Stimulated activated CD8-positive, alpha-beta memory T cell treated with anti-CD3 and anti-CD28 coated beads, Interleukin-15, amount 100 ng/mL, for 24 hours (primary cell): ENCODE measurements at regions not wholly inside any gene's neighbourhood (a gene's known extent, or its start where the extent isn't known, plus 50 kb on each side); places are given as distances from the start of the nearest gene placed in this dataset.

Source experiments
- DNase-seq: peaks from one replicate; pipeline ENCODE4 v3.0.0-alpha.2; 2020; ENCODE audit warnings: low read depth

DNA sequence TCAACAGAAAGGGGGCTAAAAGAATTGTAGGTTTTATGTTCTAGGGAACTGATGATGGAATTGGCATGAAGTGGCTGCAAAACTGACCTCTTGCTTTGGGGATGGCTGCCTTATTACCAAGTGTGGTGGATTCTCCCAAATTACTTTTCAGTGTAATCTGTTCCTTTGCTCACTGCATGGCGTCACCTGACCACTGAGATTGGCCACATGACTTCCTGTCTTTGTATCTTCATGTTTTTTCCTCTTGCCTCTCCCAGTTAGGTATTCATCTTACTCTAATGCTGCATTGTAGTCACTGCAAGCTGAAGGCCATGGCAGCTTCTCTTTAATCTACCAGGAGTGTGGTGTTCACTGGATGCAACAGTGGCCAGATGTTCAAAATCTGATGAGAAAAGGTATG is 257.7 kb upstream of the TNP1 start:
- no peak for DNase-seq

DNA sequence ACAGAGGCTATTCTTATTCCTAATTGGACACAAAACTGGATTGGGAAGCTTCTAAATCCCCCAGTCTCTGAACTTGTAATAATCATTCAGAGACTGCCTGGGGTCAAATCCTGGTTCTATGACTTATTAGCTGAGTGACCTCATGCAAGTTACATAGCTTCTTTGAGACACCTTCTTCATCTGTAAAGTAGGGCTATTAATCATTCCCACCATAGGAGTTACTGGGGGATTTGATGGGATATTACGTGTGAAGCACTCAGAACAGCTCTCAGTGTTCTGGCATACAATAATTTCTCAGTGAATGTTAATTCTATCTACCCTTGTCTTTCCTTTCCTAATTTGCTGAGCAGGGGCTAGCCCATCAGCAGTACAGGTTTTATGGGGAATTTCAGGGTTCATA is 256.7 kb upstream of the TNP1 start:
- no peak for DNase-seq

DNA sequence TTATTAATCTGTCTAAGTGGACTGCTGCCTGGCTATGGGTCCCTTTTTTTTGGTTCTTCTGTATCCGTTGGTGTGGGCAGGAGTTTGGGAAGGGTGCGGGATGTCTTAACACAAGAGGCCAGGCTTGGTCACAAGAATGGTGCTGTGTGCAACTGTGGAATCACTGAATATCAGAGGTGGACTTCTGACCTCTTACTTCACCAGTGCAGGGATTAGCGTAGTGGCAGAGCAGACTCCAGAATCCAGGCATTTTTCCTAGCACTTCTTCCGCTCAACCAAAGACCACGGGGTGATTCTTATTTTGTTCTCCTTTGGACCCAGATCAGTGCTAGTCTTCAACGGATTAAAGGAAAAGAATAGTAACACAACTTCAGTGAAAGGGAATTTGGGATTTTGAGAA is 254.3 kb upstream of the TNP1 start:
- no peak for DNase-seq

DNA sequence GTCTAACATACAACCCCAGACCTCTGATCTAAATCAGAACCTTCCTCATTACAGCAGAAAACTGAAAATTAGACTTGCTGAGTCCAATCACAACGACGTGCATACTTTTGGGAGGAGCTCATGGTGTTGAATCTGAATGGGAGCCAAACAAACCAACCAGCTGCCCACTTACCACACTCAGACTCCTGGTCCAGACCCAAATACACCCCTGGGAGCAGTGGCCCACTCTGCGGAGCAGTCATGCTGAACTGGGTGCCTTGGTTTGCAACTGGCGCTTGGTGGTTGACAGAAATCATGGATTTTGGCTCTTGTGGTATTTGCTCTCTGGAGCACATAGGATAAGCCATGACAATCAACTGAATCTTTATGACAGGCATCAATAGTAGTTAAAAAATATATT is 253.6 kb upstream of the TNP1 start:
- no peak for DNase-seq

DNA sequence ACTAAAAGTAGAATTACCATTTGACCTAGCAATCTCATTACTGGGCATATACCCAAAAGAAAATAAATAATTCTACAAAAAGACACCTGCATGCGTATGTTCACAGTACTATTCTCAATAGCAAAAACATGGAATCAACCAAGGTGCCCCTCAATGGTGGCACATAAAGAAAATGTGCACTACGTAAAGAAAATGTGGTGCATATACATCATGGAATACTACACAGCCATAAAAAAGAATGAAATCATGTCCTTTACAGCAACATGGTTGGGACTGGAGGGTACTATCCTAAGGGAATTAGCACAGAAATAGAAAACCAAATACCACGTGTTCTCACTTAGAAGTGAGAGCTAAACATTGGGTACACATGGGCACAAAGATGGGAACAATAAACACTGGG is 250.7 kb upstream of the TNP1 start:
- no peak for DNase-seq

DNA sequence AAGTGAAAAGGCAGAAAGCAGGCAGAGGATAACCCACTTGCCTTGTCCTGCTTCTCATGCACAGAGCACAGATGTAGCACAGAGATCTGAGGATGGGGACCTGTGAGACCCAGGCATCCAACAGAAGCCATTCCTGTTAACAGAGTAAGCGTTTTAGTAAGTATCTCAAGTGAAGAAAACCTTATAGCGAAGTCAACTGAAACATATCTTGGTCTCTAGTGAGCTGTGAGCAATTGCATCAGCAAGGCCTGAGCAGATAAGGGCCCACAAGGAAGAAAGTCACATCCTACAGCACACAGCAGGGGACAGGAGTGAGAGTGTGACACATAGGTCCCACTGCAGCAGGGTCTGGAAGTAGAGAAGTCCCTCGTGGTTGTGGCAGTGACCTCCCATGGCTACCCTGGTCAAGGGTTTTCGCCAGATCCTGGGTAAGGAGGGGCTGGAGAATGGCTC is 248.7 kb upstream of the TNP1 start:
- DNase-seq, result no peak

DNA sequence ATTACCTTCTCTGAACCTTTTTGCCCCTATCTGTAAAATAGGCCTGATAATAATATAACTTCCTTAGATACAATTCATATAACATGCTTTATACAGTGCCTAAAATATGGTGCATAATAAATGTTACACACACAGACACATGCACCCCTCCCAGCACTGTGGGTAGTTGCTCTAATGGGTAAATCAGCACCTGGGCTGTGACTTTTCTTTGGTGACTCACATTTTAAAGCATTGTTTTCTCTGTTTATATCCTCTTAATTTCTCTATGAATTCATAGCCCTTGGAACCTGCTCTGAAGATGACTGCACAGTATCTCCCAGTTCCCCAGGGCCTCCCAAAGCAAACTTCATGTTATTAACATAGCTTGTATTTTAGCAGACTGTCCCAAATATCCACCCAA is 248.2 kb upstream of the TNP1 start:
- DNase-seq, result no peak

DNA sequence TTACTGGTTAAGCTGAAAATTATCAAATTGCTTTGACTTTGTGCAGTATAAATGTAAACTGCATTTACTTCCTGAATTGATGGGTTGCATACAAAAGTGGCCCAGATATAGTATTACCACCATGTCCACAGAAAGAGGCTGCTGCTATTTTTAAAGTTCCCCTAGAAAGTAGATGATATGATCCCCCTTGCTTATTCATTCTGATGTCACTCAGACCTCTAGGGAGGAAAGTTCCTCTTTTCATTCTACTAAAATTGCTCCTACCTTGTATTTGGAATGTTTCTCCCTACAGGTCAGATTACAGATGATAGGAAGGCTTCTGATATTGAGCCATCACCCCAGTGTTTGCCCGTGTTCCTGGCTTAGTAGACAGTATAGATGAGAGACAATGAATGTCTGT is 247.6 kb upstream of the TNP1 start:
- DNase-seq, result no peak

DNA sequence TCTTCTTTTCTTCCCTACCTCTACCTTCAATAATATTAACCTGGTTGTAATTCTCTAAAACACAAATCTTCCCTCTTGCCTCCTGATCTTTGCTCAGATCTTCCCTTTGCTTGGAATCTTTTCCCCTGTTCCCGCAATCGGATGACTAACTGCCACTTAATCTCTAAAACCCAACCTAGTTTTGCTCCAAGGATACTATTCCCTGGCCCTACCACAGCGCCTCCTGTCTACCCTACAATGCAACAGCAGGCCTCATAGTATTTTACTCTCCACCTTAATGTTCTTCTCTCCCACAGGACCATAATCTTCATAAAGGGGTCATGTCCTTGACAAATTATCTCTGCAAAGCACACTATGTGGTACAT is 246.8 kb upstream of the TNP1 start:
- no peak for DNase-seq

DNA sequence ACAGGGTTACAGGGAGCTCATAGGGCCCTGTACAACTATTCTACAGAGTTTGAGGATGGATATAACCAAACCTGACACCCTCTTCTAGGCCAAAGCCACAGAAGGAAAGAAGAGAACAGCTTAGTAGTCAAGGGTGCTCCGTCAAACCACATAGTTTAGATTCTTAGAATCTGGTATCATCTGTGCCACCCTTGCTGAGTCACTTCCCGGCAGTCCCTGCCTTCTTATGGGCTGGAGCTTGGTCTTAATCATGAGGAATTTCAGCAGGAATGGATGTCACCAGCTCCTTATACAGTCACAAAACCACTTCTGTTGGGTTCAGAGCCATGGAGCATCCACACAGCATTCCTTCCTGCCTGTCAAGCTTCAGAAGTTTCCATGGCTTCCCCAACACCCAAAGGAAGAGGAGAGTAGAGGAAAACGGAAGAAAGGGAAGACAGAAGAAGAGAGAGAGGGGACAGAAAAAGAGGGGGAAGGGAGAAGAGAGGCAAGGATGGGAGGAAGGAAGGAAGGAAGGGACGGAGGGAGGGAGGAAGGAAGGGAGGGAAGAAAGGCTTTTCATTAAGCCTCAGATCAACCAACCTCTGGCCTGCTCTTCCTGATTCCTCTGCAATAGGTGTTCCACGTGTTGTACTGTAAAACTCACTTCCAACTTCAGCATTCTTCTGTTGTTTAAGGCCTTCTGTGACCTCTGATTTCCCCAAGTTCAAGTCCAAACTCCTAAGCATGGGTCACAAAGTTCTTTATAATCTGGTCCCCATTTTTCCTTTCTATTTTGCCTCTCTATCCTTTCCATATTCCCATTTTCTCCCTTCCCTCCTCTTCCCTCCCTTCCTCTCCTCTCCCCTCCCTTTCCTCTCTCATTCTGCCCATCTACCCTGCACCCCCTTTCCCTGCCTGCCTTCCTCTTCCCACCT is 246.1 kb upstream of the TNP1 start:
- no peak for DNase-seq

DNA sequence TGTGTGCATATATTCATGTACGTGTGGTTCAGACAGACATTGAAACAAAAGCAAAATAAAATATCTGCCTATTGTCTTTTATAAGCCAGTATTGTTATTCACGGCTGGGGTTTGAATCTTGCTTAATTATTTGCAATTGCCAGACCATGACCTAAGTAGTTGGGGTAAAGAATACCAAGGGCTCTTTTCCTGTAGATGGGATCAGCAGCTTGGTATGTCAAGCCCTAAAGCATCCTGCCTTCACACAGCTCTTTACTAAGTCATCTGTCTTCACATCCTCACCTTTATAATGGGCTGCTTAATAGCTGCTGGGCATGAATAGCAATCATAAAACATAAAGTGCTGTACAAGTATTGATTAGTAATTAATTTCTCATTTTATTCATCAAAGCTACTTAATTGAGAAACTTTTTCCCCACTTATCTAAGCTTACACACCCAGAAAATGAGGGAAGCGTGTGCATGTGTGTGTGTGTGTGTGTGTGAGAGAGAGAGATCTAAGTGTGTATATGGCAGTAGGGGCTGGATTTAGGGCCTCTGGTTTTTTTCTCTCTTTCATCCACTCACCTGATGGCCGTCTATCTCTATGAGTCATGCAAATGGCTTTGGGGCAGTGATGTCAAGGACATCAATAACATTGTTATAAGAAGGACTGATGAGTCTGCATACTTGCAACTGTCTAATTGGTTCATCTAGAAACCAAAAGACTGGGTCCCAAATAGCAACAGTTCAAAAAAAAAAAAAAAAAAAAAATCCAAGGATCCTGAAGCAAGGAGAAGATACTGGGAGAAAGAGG is 244.1 kb upstream of the TNP1 start:
- no peak for DNase-seq

DNA sequence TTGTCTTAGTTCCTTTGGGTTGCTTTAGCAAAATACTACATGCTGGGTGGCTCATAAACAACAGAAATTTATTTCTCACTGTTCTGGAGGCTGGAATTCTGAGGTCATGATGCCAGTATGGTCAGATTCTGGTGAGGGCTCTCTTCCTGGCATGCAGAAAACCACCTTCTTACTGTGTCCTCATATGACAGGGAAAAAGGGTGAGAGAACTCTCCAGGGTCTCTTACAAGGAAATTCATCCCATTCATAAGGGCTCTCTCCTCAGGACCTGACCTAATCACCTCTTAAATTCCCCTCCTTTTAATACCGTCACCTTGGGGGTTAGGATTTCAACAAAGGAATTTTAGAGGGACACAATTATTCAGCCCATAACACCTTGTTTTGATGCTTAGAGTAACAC is 243.1 kb upstream of the TNP1 start:
- no peak for DNase-seq

DNA sequence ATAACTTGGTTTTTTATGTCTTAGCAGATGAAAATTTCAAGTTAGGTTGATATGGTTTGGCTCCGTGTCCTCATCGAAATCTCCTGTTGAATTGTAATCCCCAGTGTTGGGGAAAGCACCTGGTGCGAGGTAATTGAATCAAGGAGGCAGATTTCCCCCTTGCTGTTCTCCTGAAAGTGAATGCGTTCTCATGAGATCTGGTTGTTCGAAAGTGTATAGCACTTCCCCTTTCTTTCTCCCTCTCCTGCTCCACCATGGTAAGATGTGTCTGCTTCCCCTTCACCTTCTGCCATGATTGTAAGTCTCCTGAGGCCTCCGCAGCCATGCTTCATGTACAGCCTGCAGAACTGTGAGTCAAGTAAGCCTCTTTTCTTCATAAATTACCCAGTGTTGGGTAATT is 242.1 kb upstream of the TNP1 start:
- no peak for DNase-seq

DNA sequence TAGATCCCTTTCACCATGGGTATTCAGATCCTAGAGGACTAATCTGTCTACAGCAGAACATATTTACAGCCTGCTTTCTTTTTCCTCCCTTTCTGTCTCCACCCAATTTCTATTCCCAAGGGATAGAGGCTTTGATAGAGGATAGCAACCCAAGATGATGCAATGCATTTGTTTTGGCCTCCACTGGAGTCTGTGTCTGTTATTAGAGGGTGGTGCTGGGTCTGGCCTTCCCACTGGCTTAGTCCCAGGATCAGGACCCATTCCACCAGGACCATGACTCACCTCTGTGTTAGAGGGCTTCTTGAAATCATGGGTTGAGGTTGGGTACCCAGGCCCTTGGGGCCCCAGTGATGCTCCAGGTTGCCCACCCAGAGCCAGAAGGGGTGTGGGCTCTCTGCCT is 239.7 kb upstream of the TNP1 start:
- DNase-seq, result no peak

DNA sequence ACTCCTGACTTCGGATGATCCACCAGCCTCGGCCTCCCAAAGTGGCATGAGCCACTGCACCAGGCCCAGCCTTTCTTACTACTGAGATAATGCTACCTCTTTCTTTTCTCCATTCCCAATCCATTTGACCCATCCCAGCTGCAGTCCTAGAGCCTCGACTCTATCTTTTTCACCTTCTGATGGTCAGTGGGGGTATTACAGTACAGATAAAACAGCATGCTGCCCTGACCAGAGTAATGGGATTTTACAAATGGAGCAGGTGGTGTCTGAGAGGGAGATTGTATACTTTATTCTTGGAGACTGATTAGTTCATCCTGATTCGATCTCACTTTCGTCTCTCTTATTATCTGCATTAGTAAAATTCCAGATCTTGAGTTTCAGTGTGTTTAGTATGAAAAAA is 238.6 kb upstream of the TNP1 start:
- no peak for DNase-seq

DNA sequence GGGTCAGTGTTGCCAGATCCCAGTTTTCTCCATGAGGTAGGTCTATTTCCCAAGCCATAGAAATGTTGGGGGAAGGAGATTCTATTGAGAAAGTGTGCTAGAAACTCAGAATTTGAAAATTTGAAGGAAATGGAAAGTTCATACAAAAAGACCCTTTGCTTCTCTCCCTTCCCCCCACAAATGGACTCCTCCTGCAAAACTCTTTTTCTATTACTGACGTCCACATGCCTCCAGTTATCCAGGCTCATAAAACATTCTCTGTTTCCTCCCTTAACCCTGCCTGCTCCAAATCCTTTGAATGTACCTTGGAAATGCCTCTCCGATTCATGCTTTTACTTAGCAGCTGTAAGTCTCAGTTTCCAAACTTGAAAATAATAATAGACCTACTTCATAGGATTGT is 237.5 kb upstream of the TNP1 start:
- no peak for DNase-seq

DNA sequence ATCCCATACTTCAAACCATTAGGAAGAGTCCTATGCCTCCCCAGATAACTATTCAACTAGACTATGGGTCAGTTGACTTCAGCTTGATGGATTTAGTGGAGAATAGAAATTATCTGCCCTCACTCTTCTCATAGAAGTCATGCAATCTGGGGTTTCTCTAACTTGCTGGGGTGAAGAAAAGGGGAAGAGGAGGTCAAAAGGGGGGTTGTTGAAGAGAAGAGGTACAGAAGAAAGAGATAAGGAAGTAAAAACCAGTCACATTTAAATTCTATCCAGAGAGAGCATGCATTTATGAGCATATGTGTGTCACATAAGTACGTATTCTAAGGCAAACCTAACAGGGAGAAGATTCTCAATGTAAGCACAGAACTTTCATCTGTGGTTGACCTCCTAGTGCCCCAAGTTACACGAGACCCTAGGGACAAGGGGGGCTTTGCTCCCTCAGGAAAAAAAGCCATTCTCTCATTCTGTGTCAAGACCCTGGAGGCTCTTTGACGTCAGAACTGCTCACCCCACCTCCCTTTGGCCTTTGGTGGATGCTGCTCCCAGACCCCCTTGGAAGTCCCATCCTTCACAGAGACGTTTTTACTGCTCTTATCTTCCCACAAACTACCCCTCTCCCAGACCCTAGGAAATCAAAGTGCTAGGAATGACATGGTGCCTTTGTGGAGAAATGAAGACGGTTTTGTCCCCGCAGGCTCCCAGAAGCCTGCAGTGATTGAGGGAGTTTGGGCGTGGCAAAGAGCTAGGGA is 236.8 kb upstream of the TNP1 start:
- DNase-seq, result no peak

DNA sequence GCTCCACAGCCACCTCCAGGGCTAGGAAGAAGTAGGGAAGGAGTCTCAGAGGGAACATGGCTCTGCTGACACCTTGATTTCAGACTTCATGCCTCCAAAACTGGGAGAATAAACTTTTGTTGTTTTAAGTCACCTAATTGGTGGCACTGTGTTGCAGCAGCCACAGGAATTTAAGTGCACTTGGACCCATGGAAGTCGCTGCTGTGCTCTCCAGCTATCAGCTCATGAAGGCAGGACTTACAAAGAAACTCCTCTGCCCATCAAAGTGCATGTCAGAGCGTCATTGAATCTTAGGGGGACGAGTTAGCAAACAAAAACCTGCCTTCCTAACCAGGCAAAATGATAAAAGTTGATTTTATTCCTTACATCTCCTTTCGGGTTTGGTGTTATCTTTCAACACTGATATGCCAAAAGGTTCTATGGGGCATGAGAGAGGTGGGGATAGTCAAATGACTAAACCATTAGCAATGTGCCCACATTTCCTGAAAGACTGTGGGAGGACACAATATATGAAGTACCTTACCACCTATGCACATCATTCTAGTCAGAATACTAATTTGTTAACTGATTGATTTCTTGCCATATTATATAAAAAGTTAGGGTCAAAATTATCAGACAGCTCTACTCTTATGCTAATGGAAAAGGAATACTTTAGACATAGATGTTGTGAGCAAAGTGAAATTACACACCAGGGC is 235.8 kb upstream of the TNP1 start:
- DNase-seq, result no peak

DNA sequence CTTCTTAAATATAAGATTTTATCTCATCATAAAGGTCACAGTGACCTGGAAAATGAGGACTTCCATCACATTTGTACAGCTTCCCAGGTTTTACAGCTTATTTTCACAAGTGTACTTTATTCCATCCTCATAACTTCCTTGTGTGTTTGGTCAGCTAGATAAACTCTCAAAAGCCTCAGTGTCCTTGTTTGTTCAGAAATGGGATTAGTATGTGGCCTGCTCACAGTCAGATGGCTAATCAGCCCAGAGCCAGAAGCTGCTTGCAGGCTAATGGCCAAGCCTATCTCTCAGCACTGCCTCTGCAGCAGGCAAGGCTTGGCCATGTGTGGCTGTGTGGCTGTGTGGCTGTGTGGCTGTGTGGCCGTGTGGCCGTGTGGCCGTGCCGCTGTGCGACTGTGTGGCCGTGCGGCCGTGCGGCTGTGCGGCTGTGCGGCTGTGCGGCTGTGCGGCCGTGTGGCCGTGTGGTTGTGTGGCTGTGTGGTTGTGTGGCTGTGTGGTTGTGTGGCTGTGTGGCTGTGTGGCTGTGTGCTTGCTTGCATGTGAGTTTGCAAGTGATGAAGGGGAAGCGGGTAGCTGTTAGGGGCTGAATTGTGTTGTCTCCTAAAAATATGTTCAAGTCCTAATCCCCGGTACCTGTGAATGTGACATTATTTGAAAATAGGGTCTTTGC is 233.0 kb upstream of the TNP1 start:
- DNase-seq, result no peak

DNA sequence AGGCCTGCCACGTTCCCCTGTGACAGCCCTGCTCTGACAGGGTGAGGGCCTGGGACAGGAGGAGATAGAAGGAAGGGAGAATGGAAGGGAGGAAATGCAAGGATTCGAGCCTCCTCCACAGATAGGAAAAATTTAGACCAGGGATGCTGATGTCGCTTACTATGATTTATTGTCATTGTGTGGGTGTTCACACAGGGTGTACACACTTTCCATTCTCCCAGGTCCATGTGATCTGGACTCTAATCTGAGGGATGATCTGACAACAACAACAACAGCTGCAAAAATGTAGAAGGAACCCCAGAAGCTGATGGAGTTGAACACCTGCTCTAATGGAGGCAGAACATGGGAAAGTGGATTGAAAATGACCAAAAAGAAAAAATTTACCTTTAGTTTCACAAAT is 231.7 kb upstream of the TNP1 start:
- DNase-seq, result no peak

DNA sequence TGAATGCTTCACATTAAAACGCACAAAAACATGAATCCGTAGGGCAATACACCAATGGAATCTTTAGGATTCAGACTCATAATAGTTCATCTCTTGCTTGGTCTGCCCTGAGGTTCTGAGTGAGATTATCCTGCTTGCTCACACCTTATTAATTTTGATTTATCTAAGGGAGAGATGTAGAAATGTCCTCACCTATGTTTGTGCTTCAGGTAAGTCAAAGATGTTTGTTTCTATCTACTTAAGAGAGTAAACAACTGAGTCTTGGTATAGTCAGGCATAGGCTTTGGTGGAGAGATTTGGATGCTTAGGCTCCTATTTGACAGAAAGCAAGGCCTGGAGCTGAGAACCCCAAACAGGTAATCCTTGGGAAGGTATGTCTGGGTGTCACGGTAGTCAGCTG is 231.0 kb upstream of the TNP1 start:
- DNase-seq, result no peak

DNA sequence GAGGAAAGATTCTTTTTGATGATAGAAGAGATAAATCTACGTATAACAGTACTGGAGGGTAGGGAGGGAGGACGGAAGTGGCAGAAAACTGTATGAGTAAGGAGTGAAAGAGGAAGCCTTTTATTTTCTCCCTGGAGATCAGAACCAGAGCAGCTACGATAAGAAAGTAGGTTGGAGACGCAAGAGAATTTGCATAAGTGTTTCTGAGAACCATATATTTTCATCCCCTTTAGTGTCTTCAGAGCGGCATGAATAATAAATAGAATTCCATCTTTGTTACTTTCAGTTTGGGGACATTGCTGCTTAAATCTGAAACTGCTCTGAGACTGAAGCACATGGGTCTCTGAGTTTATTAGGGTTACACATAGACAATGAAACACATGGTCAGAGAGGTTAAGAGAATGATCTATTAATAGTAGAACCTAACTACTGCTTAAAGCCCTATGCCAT is 230.2 kb upstream of the TNP1 start:
- DNase-seq, result no peak
